IMR-90 (cell line): ENCODE measurements at regions not wholly inside any gene's neighbourhood (a gene's known extent, or its start where the extent isn't known, plus 50 kb on each side); places are given as distances from the start of the nearest gene placed in this dataset.

Source experiments
- ATAC-seq: fragments of 200-7000 bp; cut with Tn5 transposase; 2 replicates; pipeline ENCODE4 v1.9.1; 2020; ENCODE audit warnings: low read depth, mild to moderate bottlenecking, moderate library complexity
- BruUV-seq: library from RNA; stranded (reverse); fragments of 400-500 nt; replicated peaks from 2 replicates; lab custom pipeline; 2021; lab: Mats Ljungman, UMichigan
- CTCF ChIA-PET: fragments of 300-600 bp; formaldehyde crosslinking; extraction: SDS; loops from one replicate; lab custom pipeline; 2021; ENCODE audit warnings: antibody characterized with exemption; lab: Yijun Ruan, JAX
- POLR2A ChIA-PET: fragments of 300-600 bp; sonication (Branson Sonifier 250); formaldehyde crosslinking; loops from one replicate; lab custom pipeline; 2022; ENCODE audit warnings: antibody characterized with exemption; ENCODE audit not compliant: unreplicated experiment; lab: Charles Lee
- DNase-seq: peaks from one replicate; pipeline ENCODE4 v3.0.0; 2013
- H2AFZ ChIP-seq: replicated peaks from 2 replicates; pipeline ENCODE3; 2013; ENCODE audit warnings: low read length, mild to moderate bottlenecking; ENCODE audit not compliant: poor library complexity
- H2AK5ac ChIP-seq: 2 replicates; pipeline ENCODE4 v1.6.1; 2013; ENCODE audit warnings: low read depth, low read length, inconsistent platforms
- H2AK9ac ChIP-seq: replicated peaks from 2 replicates; pipeline ENCODE3; 2013; ENCODE audit warnings: mild to moderate bottlenecking, low read depth, low read length, moderate library complexity; ENCODE audit not compliant: poor library complexity
- H2BK120ac ChIP-seq: 2 replicates; pipeline ENCODE4 v1.6.1; 2013; ENCODE audit warnings: low read depth, low read length, inconsistent platforms
- H2BK15ac ChIP-seq: 3 replicates; pipeline ENCODE4 v1.6.1; 2013; ENCODE audit warnings: low read depth, low read length, inconsistent platforms
- H2BK20ac ChIP-seq: 2 replicates; pipeline ENCODE4 v1.6.1; 2013; ENCODE audit warnings: low read depth, mild to moderate bottlenecking, inconsistent platforms, low read length, moderate library complexity
- H2BK5ac ChIP-seq: 2 replicates; pipeline ENCODE4 v1.6.1; 2013; ENCODE audit warnings: mild to moderate bottlenecking, low read depth, low read length, inconsistent platforms; ENCODE audit not compliant: poor library complexity, severe bottlenecking
- H3K14ac ChIP-seq: replicated peaks from 2 replicates; pipeline ENCODE4 v1.6.1; 2013; ENCODE audit warnings: low read depth, low read length, inconsistent platforms
- H3K18ac ChIP-seq: 2 replicates; pipeline ENCODE4 v1.6.1; 2013; ENCODE audit warnings: low read depth, low read length, control low read depth
- H3K23ac ChIP-seq: 2 replicates; pipeline ENCODE4 v1.6.1; 2013; ENCODE audit warnings: low read depth, low read length, inconsistent platforms
- H3K27ac ChIP-seq: 2 replicates; pipeline ENCODE4 v1.5.1; 2013; ENCODE audit warnings: mild to moderate bottlenecking, control low read depth, low read length; ENCODE audit not compliant: insufficient read depth
- H3K27me3 ChIP-seq: 2 replicates; pipeline ENCODE4 v1.6.1; 2013; ENCODE audit warnings: low read length; ENCODE audit not compliant: control insufficient read depth, insufficient read depth
- H3K36me3 ChIP-seq: 2 replicates; pipeline ENCODE4 v1.6.1; 2013; ENCODE audit warnings: low read length, mixed read lengths; ENCODE audit not compliant: control insufficient read depth, insufficient read depth
- H3K4ac ChIP-seq: 2 replicates; pipeline ENCODE4 v1.6.1; 2013; ENCODE audit warnings: low read depth, low read length, inconsistent platforms
- H3K4me1 ChIP-seq: 2 replicates; pipeline ENCODE4 v1.6.1; 2013; ENCODE audit warnings: low read length, mixed read lengths; ENCODE audit not compliant: control insufficient read depth, insufficient read depth
- H3K4me2 ChIP-seq: 2 replicates; pipeline ENCODE4 v1.6.1; 2013; ENCODE audit warnings: low read depth, mild to moderate bottlenecking, control low read depth, low read length, moderate library complexity
- H3K4me3 ChIP-seq: 2 replicates; pipeline ENCODE4 v1.5.1; 2013; ENCODE audit warnings: low read depth, mild to moderate bottlenecking, control low read depth, low read length, moderate library complexity; ENCODE audit not compliant: insufficient read depth
- H3K56ac ChIP-seq: 2 replicates; pipeline ENCODE4 v1.6.1; 2013; ENCODE audit warnings: low read length, inconsistent platforms; ENCODE audit not compliant: insufficient read depth; ENCODE audit errors: extremely low read depth
- H3K79me1 ChIP-seq, 2 experiments: 2 replicates each; pipeline ENCODE4 v1.6.1; 2013; ENCODE audit warnings: low read length in 2 of 2, inconsistent platforms in 1 of 2, low read depth in 1 of 2
- H3K9ac ChIP-seq: 2 replicates; pipeline ENCODE4 v1.6.1; 2013; ENCODE audit warnings: low read depth, low read length, control low read depth
- H3K9me1 ChIP-seq: 2 replicates; pipeline ENCODE4 v1.6.1; 2013; ENCODE audit warnings: low read length, inconsistent platforms; ENCODE audit not compliant: insufficient read depth
- H3K9me3 ChIP-seq: 2 replicates; pipeline ENCODE4 v1.6.1; 2013; ENCODE audit warnings: low read length; ENCODE audit not compliant: control insufficient read depth, insufficient read depth
- H4K20me1 ChIP-seq: 2 replicates; pipeline ENCODE4 v1.6.1; 2013; ENCODE audit warnings: low read length, inconsistent platforms; ENCODE audit not compliant: insufficient read depth
- H4K5ac ChIP-seq: 2 replicates; pipeline ENCODE4 v1.6.1; 2013; ENCODE audit warnings: mild to moderate bottlenecking, low read depth, low read length, control low read depth
- H4K8ac ChIP-seq, 2 experiments: 2 replicates each; pipeline ENCODE4 v1.6.1; 2013; ENCODE audit warnings: low read depth in 2 of 2, low read length in 2 of 2, control low read depth in 1 of 2, inconsistent platforms in 1 of 2
- H4K91ac ChIP-seq: 2 replicates; pipeline ENCODE4 v1.6.1; 2013; ENCODE audit warnings: low read depth, low read length, inconsistent platforms; ENCODE audit not compliant: insufficient read depth
- BHLHE40 ChIP-seq: fragments of 150-350 bp; IDR thresholded peaks from 2 replicates; pipeline ENCODE4 v1.6.1; 2016; ENCODE audit warnings: mild to moderate bottlenecking, low read depth, low read length
- CEBPB ChIP-seq: IDR thresholded peaks from 2 replicates; pipeline ENCODE4 v1.6.1; 2012; ENCODE audit warnings: low read depth, low read length, improper control_type of control experiment
- CTCF ChIP-seq: conservative IDR thresholded peaks from 2 replicates; pipeline ENCODE4 v1.5.1; 2012; ENCODE audit warnings: mild to moderate bottlenecking, low read depth, low read length, improper control_type of control experiment
- ELK1 ChIP-seq: fragments of 150-350 bp; IDR thresholded peaks from 2 replicates; pipeline ENCODE4 v1.6.1; 2016; ENCODE audit warnings: low read depth, mild to moderate bottlenecking, low read length, moderate library complexity, borderline replicate concordance
- FOS ChIP-seq: fragments of 150-350 bp; IDR thresholded peaks from 2 replicates; pipeline ENCODE4 v1.6.1; 2016; ENCODE audit warnings: low read depth, low read length
- MAFK ChIP-seq: IDR thresholded peaks from 2 replicates; pipeline ENCODE4 v1.6.1; 2012; ENCODE audit warnings: low read depth, low read length, improper control_type of control experiment
- MAZ ChIP-seq: IDR thresholded peaks from 2 replicates; pipeline ENCODE4 v1.6.1; 2012; ENCODE audit warnings: low read depth, mild to moderate bottlenecking, low read length, improper control_type of control experiment, moderate library complexity, borderline replicate concordance
- MXI1 ChIP-seq: IDR thresholded peaks from 2 replicates; pipeline ENCODE4 v1.6.1; 2012; ENCODE audit warnings: low read depth, mild to moderate bottlenecking, low read length, moderate library complexity, borderline replicate concordance
- NFE2L2 ChIP-seq: fragments of 150-350 bp; IDR thresholded peaks from 2 replicates; pipeline ENCODE4 v1.6.1; 2016; ENCODE audit warnings: low read depth, mild to moderate bottlenecking, low read length
- POLR2A ChIP-seq: IDR thresholded peaks from 2 replicates; pipeline ENCODE4 v1.6.1; 2012; ENCODE audit warnings: mild to moderate bottlenecking, low read depth, low read length
- RAD21 ChIP-seq: IDR thresholded peaks from 2 replicates; pipeline ENCODE4 v1.6.1; 2012; ENCODE audit warnings: low read length, improper control_type of control experiment
- RCOR1 ChIP-seq: IDR thresholded peaks from 2 replicates; pipeline ENCODE4 v1.6.1; 2012; ENCODE audit warnings: mild to moderate bottlenecking, low read length, improper control_type of control experiment; ENCODE audit not compliant: insufficient replicate concordance
- RFX5 ChIP-seq: IDR thresholded peaks from 2 replicates; pipeline ENCODE4 v1.8.0; 2012; ENCODE audit warnings: low read depth, mild to moderate bottlenecking, low read length, moderate library complexity
- SMC3 ChIP-seq: fragments of 150-350 bp; IDR thresholded peaks from 2 replicates; pipeline ENCODE4 v1.6.1; 2016; ENCODE audit warnings: low read depth, mild to moderate bottlenecking, antibody characterized with exemption, low read length, moderate library complexity
- USF2 ChIP-seq: fragments of 150-350 bp; IDR thresholded peaks from 2 replicates; pipeline ENCODE4 v1.6.1; 2017; ENCODE audit warnings: mild to moderate bottlenecking, antibody characterized with exemption, low read length, low read depth
- WGBS, 2 experiments: methylation state at CpG; one replicate each; pipeline versions ENCODE4 v1.1.5 to v1.1.7; 2013; ENCODE audit warnings: missing lambda C conversion rate in 2 of 2; ENCODE audit not compliant: insufficient read length in 1 of 2; ENCODE audit errors: extremely low coverage in 2 of 2; 5-methylcytosine and 5-hydroxymethylcytosine counted together
- dilution Hi-C: fragments of 300-500 bp; cut with HindIII; formaldehyde crosslinking; loops from one replicate; pipeline ENCODE4 v1.14.3; 2018; ENCODE audit warnings: low sequenced_read_pairs; ENCODE audit not compliant: unreplicated experiment
- in situ Hi-C: fragments of 300-500 bp; cut with MboI; formaldehyde crosslinking; loops from 3 replicates; pipeline ENCODE4 v1.14.3; 2019; ENCODE audit warnings: low sequenced_read_pairs, inconsistent platforms, mixed read lengths
- intact Hi-C: fragments of 100-400 bp; cut with micrococcal nuclease; formaldehyde crosslinking; loops from 2 replicates; pipeline ENCODE4 v1.10.0; 2022

GRCh38 chr6:170223718-170224693, 66.9 kb downstream of the DLL1 start:
- dilution Hi-C loops, result no loop called here
- no TSS peak for BruUV-seq
- H2AK9ac ChIP-seq, result no peak overlapping the region
- H2AK5ac ChIP-seq, result no peak overlapping the region
- H3K56ac ChIP-seq, result no peak overlapping the region
- no peak overlapping the region for H3K9ac ChIP-seq
- in situ Hi-C loops, result no loop called here
- H3K79me1 ChIP-seq, result no peaks in the 10 kb centered on the region
- H3K18ac ChIP-seq, result no peak overlapping the region
- no peak overlapping the region for H3K23ac ChIP-seq
- H3K4me3 ChIP-seq, result no peak overlapping the region
- 28% methylated on average over 4 of the region's 25 CpGs; no CpG with 5 or more reads in 1 of the 2 experiments for WGBS, 2 experiments
- H4K91ac ChIP-seq, result no peak overlapping the region
- H3K9me3 ChIP-seq, result no peaks in the 10 kb centered on the region
- H4K20me1 ChIP-seq, result no peaks in the 10 kb centered on the region
- H3K4me2 ChIP-seq, result no peak overlapping the region
- no peak overlapping the region for H4K8ac ChIP-seq
- no peak overlapping the region for H3K27ac ChIP-seq
- ATAC-seq (peak; percentile 10; the same call in 1 of the 2 replicates), DNase-seq (no peak)
- H4K5ac ChIP-seq, result no peak overlapping the region
- H2BK120ac ChIP-seq, result no peak overlapping the region
- H3K36me3 ChIP-seq, result no peaks in the 10 kb centered on the region
- no peaks in the 10 kb centered on the region for H3K4me1 ChIP-seq
- no peak overlapping the region for H3K14ac ChIP-seq
- peak overlapping the region; percentile 48 for H2AFZ ChIP-seq
- ChIA-PET CTCF (no interaction called here), POLR2A (no interaction called here)
- no peak overlapping the region for H2BK20ac ChIP-seq
- intact Hi-C loops, result no loop called here
- no peak overlapping the region for H2BK5ac ChIP-seq
- H3K27me3 ChIP-seq, result no peaks in the 10 kb centered on the region; the same call in 1 of the 2 replicates
- no peak overlapping the region for H3K4ac ChIP-seq
- no peaks in the 10 kb centered on the region for H3K9me1 ChIP-seq
- H2BK15ac ChIP-seq, result no peak overlapping the region
- TF ChIP-seq MAFK, result no peak
- TF ChIP-seq ELK1, result no peak
- no peak for TF ChIP-seq CTCF
- TF ChIP-seq RCOR1, result no peak
- no peak for TF ChIP-seq NFE2L2
- no peak for TF ChIP-seq CEBPB
- TF ChIP-seq SMC3, result no peak
- no peak for TF ChIP-seq POLR2A
- TF ChIP-seq USF2, result no peak
- no peak for TF ChIP-seq MXI1
- TF ChIP-seq FOS, result no peak
- no peak for TF ChIP-seq RFX5
- TF ChIP-seq BHLHE40, result no peak
- TF ChIP-seq RAD21, result no peak
- TF ChIP-seq MAZ, result no peak
